A549 (cell line): ENCODE measurements at regions not wholly inside any gene's neighbourhood (a gene's known extent, or its start where the extent isn't known, plus 50 kb on each side); places are given as distances from the start of the nearest gene placed in this dataset.

Experiments
- EP300 ChIP-seq, 2 experiments: fragments of >200 bp; sonication (Bioruptor Twin); formaldehyde crosslinking; IDR thresholded peaks; 2 replicates in 1 of 2; 3 replicates in 1 of 2; pipeline ENCODE4 v1.6.1; 2016 to 2017
- RAD21 ChIP-seq, 2 experiments: fragments of >200 bp in 1 of 2; sonication (Bioruptor Twin) in 1 of 2; formaldehyde crosslinking in 1 of 2; IDR thresholded peaks in 1 of 2; conservative IDR thresholded peaks in 1 of 2; 2 replicates in 1 of 2; 3 replicates in 1 of 2; pipeline ENCODE4 v1.6.1; 2012 to 2018; ENCODE audit warnings: inconsistent platforms in 1 of 2
- TF ChIP-seq, protein P1 (sequence below): fragments of >200 bp; sonication (Bioruptor Twin); formaldehyde crosslinking; IDR thresholded peaks from 3 replicates; pipeline ENCODE4 v1.5.1; 2016
- TF ChIP-seq, protein P2 (sequence below): IDR thresholded peaks from 2 replicates; pipeline ENCODE4 v1.6.1; 2012

DNA sequence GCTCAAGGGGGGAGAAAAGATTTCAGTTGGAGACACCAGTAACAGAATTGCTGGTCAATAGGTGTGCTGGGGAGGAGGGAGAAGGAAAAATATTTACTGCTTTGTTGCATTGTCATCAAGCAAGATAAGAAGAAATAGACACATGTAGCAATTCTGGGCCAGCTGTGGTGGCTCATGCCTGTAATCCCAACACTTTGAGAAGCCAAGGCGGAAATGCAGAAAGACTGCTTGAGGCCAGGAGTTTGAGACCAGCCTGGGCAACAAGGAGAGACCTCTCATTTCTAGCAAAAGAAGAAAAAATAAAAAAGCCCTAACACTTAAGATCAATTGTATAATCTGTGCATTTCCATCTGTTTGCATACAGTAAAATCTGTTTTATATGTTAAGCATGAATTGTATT is 126.6 kb downstream of the ZFP64 start:
- TF ChIP-seq, protein P1, sequence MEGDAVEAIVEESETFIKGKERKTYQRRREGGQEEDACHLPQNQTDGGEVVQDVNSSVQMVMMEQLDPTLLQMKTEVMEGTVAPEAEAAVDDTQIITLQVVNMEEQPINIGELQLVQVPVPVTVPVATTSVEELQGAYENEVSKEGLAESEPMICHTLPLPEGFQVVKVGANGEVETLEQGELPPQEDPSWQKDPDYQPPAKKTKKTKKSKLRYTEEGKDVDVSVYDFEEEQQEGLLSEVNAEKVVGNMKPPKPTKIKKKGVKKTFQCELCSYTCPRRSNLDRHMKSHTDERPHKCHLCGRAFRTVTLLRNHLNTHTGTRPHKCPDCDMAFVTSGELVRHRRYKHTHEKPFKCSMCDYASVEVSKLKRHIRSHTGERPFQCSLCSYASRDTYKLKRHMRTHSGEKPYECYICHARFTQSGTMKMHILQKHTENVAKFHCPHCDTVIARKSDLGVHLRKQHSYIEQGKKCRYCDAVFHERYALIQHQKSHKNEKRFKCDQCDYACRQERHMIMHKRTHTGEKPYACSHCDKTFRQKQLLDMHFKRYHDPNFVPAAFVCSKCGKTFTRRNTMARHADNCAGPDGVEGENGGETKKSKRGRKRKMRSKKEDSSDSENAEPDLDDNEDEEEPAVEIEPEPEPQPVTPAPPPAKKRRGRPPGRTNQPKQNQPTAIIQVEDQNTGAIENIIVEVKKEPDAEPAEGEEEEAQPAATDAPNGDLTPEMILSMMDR, result no peak
- TF ChIP-seq EP300 (IDR thresholded peaks at IDR 0.05), result no peak
- no peak for TF ChIP-seq RAD21 (conservative IDR thresholded peaks at IDR 0.05 in 1 of 2, IDR thresholded peaks at IDR 0.05 in 1 of 2)
- TF ChIP-seq, protein P2, sequence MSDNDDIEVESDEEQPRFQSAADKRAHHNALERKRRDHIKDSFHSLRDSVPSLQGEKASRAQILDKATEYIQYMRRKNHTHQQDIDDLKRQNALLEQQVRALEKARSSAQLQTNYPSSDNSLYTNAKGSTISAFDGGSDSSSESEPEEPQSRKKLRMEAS, result no peak
